ENCODE measurements at regions not wholly inside any gene's neighbourhood (a gene's known extent, or its start where the extent isn't known, plus 50 kb on each side); places are given as distances from the start of the nearest gene placed in this dataset.
"Not testable (repeated sequence)": the region's sequence is repeated elsewhere in the genome, so short reads cannot be mapped to it uniquely, and the experiment has no call there.

DNA sequence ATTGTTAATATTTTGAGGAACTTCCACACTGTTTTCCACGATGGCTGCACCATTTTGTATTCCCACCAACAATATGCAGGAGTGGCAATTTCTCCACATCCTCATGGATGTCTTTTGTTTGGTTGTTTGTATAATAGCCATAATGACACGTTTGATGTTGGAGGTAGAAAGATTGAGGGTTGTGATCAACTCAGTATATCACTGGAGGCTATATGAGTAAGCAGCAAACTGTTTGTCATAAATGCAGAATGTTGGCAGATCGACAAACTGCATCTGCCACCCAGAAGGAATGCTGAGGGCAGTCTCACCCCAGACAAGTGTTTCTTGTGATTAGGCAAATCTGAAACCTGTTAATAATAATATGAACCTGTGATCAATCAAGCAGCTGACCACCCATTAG, 243.9 kb upstream of the WDFY3 start:
- no peaks in the 10 kb centered on the region for H3K4me1 ChIP-seq (ENCODE audit: insufficient read depth)
- TF ChIP-seq CTCF (IDR thresholded peaks at IDR 0.05) (no peak), EP300 (IDR thresholded peaks at IDR 0.05) (no peak), POLR2A (IDR thresholded peaks at IDR 0.05) (no peak)
- no peak for DNase-seq
- H3K27me3 ChIP-seq: no peaks in the 10 kb centered on the region
- WGBS, 3 donors: 65 to 73% (median 68%) methylated on average over 3 of the region's 3 CpGs
- H3K9me3 ChIP-seq: no peaks in the 10 kb centered on the region
- intact Hi-C loops (cut with DNase I): no loop called here
- no peak overlapping the region for H3K4me3 ChIP-seq
- H3K36me3 ChIP-seq: no peaks in the 10 kb centered on the region
- no peak overlapping the region for H3K27ac ChIP-seq

DNA sequence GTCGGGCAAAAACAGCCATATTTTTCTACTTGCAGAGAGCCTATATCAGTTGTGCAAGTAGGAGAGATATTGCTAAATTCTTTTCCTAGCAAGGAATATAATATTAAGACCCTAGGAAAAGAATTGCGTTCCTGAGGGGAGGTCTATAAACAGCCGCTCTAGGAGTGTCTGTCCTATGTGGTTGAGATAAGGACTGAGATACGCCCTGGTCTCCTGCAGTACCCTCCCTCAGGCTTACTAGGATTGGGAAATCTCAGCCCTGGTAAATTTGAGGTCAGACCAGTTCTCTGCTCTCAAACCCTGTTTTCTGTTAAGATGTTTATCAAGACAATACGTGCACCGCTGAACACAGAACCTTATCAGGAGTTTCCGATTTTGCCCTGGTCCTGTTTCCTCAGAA, 250.1 kb upstream of the WDFY3 start:
- H3K36me3 ChIP-seq; H3K4me3 ChIP-seq; H3K27me3 ChIP-seq; intact Hi-C loops (cut with DNase I); H3K27ac ChIP-seq; H3K9me3 ChIP-seq; DNase-seq; H3K4me1 ChIP-seq (ENCODE audit: insufficient read depth): not testable (repeated sequence)
- WGBS, 3 donors: 64 to 92% (median 86%) methylated on average over 7 of the region's 7 CpGs

GRCh38 chr4:85218756-85219155, 252.3 kb upstream of the WDFY3 start:
- H3K4me1 ChIP-seq (ENCODE audit: insufficient read depth): no peaks in the 10 kb centered on the region
- H3K27ac ChIP-seq: no peak overlapping the region
- no peaks in the 10 kb centered on the region for H3K36me3 ChIP-seq
- intact Hi-C loops (cut with DNase I): no loop called here
- no peak overlapping the region for H3K4me3 ChIP-seq
- no peaks in the 10 kb centered on the region for H3K27me3 ChIP-seq
- TF ChIP-seq CTCF (IDR thresholded peaks at IDR 0.05) (no peak), EP300 (IDR thresholded peaks at IDR 0.05) (no peak), POLR2A (IDR thresholded peaks at IDR 0.05) (no peak)
- DNase-seq: no peak
- H3K9me3 ChIP-seq: peaks cover 0 to 6% of the 10 kb centered on the region in 2 donors
- WGBS, 3 donors: 73 to 92% (median 91%) methylated on average over 1 of the region's 1 CpG

DNA sequence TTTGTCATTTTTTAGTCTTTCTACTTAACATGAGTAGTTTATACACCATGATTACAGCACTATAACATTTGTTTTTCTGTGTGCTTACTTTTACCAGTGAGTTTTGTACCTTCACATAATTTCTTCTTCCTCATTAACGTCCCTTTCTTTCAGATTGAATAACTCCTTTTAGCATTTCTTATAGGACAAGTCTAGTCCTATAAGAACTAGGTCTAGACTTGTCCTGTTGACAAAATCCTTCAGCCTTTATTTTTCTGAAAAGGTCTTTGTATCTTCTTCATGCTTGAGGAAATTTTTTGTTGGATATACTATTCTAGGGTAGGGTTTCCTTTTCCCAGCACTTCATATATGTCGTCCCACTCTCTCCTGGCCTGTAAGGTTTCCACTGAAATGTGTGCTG, 253.3 kb upstream of the ARHGAP24 start:
- Histone ChIP-seq H3K36me3 (no peaks in the 10 kb centered on the region), H3K9me3 (peaks cover 0 to 6% of the 10 kb centered on the region in 2 donors), H3K4me3 (no peak overlapping the region), H3K4me1 (ENCODE audit: insufficient read depth) (no peaks in the 10 kb centered on the region), H3K27ac (no peak overlapping the region), H3K27me3 (no peaks in the 10 kb centered on the region)
- intact Hi-C loops (cut with DNase I): no loop called here
- DNase-seq: no peak
- WGBS, 3 donors: 59 to 65% (median 59%) methylated on average over 2 of the region's 2 CpGs
- TF ChIP-seq CTCF (IDR thresholded peaks at IDR 0.05): no peak
- no peak for TF ChIP-seq POLR2A (IDR thresholded peaks at IDR 0.05)

DNA sequence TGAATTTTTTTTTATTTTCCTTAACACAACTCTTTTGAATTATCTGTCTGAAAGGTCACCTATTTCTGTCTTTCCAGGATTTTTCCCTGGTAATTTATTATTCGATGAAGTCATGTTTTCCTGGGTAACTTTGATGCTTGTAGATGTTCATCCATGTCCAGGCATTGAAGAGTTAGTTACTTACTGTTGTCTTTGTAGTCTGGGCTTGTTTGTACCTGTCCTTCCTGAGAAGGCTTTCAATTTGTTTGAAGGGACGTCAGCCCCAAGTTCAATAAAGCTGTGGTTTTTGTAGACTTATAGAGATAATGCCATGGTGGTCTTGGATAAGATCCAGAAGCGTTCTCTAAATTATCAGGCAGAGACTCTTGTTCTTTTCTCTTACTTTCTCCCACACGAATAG, 252.4 kb upstream of the ARHGAP24 start:
- Histone ChIP-seq H3K36me3 (no peaks in the 10 kb centered on the region), H3K4me1 (ENCODE audit: insufficient read depth) (no peaks in the 10 kb centered on the region), H3K27me3 (no peaks in the 10 kb centered on the region), H3K9me3 (peaks cover 0 to 6% of the 10 kb centered on the region in 2 donors), H3K27ac (no peak overlapping the region), H3K4me3 (no peak overlapping the region)
- no peak for TF ChIP-seq POLR2A (IDR thresholded peaks at IDR 0.05)
- TF ChIP-seq EP300 (IDR thresholded peaks at IDR 0.05): no peak
- no peak for TF ChIP-seq CTCF (IDR thresholded peaks at IDR 0.05)
- intact Hi-C loops (cut with DNase I): no loop called here
- 53 to 80% (median 61%) methylated on average over 4 of the region's 4 CpGs for WGBS, 3 donors
- DNase-seq: no peak
